HG03442 (cell line): ENCODE measurements at regions not wholly inside any gene's neighbourhood (a gene's known extent, or its start where the extent isn't known, plus 50 kb on each side); places are given as distances from the start of the nearest gene placed in this dataset.

Source experiments
- ATAC-seq: cut with Tn5 transposase; IDR thresholded peaks from one replicate; pipeline ENCODE4 v1.9.1; 2021; ENCODE audit warnings: mild to moderate bottlenecking, moderate library complexity; ENCODE audit not compliant: unreplicated experiment

- ATAC-seq = no peak
These were observed 136.3 kb upstream of the MLIP start for GRCh38 chr6:53974941-53975340.

GRCh38 chr6:53975941-53976615, 135.2 kb upstream of the MLIP start:
- ATAC-seq = no peak

DNA sequence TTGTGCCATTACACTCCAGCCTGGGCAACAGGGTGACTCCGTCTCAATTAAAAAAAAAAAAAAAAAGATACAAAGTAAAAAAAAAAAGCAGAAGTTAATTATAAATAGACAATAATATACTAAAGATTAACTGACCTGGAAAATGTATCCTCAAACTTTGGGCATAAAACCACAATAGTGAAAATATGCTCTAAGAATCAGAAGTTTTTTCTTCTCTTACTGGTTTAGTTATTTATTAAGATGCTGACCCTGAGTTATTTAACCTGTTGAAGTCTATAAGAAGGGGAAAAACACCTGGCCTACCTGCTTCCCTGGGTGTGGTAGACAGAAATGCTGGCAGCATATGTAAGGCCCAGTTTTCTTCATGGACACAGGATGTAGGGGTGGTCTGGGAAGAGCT, 133.7 kb upstream of the MLIP start:
- no peak for ATAC-seq

DNA sequence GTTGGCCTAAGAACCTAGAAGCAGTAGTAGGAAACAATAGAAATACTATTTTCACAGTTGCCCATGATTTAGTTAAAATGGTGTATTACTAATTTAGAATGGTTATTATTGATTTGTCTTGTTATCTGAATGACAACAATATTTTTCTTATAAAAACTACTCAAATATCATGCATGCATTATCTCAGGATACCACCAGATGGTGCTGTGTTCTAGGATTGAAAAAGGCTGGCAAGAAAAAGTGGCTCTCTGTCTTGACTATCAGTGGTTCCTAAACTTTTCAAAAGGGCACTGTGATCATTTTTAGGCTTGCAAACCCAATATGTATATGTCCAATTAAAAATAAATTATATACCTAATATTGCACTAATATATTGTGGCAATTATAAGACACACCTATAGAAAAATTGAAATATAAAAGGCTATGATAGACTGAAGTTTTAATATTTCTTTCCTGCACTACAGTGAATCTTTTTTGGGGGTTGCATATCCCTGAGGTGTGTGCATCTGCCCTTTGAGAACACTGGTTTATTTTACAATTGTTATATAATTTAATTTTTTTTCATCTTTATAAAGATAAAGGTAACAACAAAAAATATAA, 131.7 kb upstream of the MLIP start:
- ATAC-seq = peak; percentile 54

GRCh38 chr6:53982366-53983050, 128.7 kb upstream of the MLIP start:
- no peak for ATAC-seq

- no peak for ATAC-seq
These were observed 127.9 kb upstream of the MLIP start for GRCh38 chr6:53983301-53983700.

DNA sequence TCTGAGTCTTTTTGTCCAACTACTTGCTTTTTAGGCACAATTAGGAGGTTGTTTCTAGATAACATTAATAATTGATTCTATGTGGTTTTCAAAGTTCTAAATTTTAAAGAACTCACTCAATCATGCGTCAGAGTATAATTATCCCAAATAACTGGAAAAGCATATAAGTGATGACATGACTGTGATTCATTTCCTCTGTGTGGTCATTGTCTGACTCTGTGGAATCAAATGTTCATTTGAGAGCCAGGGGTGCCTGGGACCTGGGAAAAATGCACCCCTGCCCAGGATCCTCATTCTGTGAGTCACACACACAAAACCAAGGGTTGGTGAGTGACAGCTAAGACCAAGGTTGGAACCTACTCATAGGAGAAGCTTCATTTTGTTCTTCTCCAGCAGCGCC, 127.1 kb upstream of the MLIP start:
- no peak for ATAC-seq

GRCh38 chr6:53984581-53984980, 126.7 kb upstream of the MLIP start:
- ATAC-seq = no peak

DNA sequence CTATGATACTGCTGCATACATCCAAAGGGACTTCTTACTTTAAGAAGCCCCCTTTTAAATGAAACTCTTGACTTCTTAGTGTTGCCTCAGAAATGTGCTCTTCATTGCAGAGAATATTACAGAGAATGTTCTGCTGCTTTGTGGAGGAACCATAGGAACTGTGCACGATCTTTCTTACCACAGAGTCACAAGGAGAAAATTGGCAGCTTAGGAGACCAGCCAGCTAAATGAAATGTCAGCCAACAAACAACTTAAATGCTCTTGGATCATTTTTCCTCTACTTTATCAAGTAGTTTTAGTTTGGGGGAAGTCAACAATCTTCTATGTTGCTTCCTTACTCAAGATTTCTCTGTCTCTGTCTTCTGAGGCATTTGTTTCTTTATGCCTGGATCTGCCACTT, 125.9 kb upstream of the MLIP start:
- no peak for ATAC-seq

GRCh38 chr6:53986165-53986720, 125.0 kb upstream of the MLIP start:
- ATAC-seq = peak; percentile 49

GRCh38 chr6:53986721-53987521, 124.3 kb upstream of the MLIP start:
- ATAC-seq = no peak

DNA sequence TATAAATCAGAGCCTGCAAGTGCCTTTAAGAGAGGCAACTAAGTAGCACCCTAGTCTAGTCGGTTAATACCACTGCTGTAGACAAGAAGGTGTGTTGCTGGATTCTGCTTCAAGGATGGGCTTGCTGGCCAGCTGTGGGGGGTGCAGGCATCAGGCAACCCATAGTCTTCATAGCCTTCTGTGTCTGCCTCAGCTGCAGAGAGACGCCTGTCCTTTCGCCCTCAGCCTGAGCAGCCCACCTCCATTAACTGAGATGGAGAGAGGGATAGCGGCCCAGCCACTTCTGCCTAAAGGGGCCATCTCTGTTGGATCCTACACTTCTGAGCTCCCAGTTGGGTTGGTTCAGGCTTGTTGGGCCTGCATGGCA, 123.7 kb upstream of the MLIP start:
- no peak for ATAC-seq

DNA sequence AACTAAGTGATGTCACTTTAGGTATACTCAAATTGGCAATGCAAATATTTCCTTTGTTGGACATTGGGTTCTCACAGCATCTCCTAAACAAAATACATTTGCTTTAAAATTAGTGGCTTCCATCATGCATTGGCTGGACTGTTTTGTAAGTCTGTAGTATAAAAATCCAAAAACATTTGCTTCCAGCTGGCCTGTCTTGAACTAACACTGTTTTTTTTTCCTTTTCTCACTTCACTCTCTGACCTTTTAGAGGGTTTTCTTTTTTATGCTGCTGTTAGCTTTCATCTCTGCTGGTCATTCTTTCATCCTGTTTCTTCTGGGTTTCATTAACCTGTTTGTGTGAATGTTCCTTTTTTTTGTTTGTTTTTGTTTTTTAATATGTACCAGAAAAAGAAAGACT, 121.7 kb upstream of the MLIP start:
- no peak for ATAC-seq

DNA sequence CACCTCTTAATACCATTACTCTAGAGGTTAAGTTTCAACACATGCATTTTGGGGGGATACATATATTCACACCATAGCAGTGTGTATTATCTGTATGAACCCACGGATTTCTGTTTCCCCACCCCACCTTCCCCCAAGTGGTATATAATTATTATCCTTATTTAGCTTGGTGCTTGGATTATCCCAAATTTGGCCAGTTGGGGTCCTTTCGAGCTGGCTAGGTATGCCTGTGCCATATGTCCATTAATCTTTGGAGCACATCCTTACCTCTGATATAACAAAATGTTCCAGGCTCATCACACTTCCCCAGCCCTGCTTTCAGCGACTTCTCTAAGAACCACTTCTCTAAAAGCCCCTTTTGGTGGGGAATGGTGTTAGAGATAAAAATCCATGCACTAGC, 118.7 kb upstream of the MLIP start:
- no peak for ATAC-seq

GRCh38 chr6:53994201-53994600, 117.0 kb upstream of the MLIP start:
- no peak for ATAC-seq

GRCh38 chr6:53995935-53996334, 115.3 kb upstream of the MLIP start:
- ATAC-seq = no peak

GRCh38 chr6:53998303-53998702, 112.9 kb upstream of the MLIP start:
- no peak for ATAC-seq

DNA sequence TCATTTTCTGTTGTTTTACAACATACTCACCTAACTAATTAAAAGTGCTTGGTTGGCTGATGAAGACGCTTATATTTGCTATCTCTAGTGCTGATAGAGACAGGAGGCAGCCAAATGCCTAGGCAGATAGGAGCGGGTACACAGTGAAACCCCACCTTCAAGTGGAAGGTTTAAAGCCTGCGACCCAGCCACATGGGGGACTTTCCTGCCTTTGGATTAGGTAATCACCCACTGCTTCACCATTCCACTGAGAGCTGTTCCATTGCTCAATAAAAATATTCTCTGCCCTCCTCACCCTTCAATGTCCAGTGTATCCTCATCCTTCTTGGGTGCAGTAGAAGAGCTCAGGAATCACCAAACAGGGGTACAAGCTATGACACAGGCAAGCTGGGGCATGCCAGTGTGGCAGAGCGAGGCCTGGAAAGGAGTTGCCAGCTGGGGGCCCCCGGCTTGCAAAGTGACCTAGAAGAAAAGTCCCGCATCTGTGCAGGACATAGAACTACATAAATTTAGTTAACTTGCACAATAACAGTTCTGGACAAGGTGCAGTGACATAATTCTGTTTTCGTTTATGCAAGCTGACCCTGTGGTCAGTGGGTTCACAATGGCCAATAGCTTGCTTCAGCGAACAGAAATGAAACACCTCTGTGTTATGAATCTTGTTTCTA, 112.0 kb upstream of the MLIP start:
- ATAC-seq = no peak

GRCh38 chr6:54002116-54002515, 109.1 kb upstream of the MLIP start:
- ATAC-seq = no peak

- no peak for ATAC-seq
These were observed 107.9 kb upstream of the MLIP start for GRCh38 chr6:54003316-54003715.

GRCh38 chr6:54008589-54008988, 102.7 kb upstream of the MLIP start:
- ATAC-seq = no peak
